ENCODE measurements at regions not wholly inside any gene's neighbourhood (a gene's known extent, or its start where the extent isn't known, plus 50 kb on each side); places are given as distances from the start of the nearest gene placed in this dataset.

DNA sequence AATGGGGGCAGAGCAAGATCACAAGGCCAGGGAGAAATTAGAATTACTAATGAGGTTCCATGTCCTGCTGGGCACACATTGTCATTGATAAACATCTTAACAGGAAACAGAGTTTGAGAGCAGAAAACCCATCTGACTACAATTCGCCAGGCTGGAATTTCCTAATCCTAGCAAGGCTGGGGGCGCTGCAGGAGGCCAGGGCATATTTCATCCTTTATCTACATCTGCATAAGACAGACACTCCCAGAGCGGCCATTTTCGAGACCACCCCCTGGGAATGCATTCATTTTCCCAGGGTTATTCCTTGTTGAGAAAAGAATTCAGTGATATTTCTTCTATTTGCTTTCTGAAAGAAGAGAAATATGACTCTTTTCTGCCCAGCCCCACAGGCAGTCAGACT, 152.7 kb downstream of the SUCLG1 start:
- Histone ChIP-seq H3K4me2 (ENCODE audit: low read length) (no peak overlapping the region), H3K27me3 (ENCODE audit: low read length) (peaks cover 4% of the 10 kb centered on the region; the same call in 1 of the 2 replicates), H3K79me2 (ENCODE audit: low read length) (no peaks in the 10 kb centered on the region), H3K4me3 (ENCODE audit: low read length) (no peak overlapping the region), H3K27ac (ENCODE audit: low read length) (no peak overlapping the region), H3F3A (ENCODE audit: low read length, unreplicated experiment) (no peaks in the 10 kb centered on the region), H3K36me3 (ENCODE audit: low read depth, low read length) (no peaks in the 10 kb centered on the region), H3K9me2 (replicated peaks; ENCODE audit: low read length) (no peaks in the 10 kb centered on the region), H2AFZ (ENCODE audit: low read length) (no peak overlapping the region), H3K9me3 (ENCODE audit: low read length) (0 out of 2 replicates have a peak, but pooled peaks cover 3% of the 10 kb centered on the region), H4K20me1 (ENCODE audit: low read length) (no peaks in the 10 kb centered on the region), H3K9ac (ENCODE audit: low read length) (no peak overlapping the region), H3K4me1 (ENCODE audit: insufficient read depth, low read length) (no peaks in the 10 kb centered on the region)
- no peak for TF ChIP-seq EZH2phosphoT487 (IDR thresholded peaks at IDR 0.05; ENCODE audit: borderline replicate concordance, low read length)
- TF ChIP-seq EZH2 (IDR thresholded peaks at IDR 0.05; ENCODE audit: low read length, unreplicated experiment): no peak
- TF ChIP-seq, protein P1, sequence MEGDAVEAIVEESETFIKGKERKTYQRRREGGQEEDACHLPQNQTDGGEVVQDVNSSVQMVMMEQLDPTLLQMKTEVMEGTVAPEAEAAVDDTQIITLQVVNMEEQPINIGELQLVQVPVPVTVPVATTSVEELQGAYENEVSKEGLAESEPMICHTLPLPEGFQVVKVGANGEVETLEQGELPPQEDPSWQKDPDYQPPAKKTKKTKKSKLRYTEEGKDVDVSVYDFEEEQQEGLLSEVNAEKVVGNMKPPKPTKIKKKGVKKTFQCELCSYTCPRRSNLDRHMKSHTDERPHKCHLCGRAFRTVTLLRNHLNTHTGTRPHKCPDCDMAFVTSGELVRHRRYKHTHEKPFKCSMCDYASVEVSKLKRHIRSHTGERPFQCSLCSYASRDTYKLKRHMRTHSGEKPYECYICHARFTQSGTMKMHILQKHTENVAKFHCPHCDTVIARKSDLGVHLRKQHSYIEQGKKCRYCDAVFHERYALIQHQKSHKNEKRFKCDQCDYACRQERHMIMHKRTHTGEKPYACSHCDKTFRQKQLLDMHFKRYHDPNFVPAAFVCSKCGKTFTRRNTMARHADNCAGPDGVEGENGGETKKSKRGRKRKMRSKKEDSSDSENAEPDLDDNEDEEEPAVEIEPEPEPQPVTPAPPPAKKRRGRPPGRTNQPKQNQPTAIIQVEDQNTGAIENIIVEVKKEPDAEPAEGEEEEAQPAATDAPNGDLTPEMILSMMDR (conservative IDR thresholded peaks at IDR 0.05; ENCODE audit: low read depth, low read length): no peak
- ChIA-PET CTCF (no interaction called here), POLR2A (ENCODE audit: unreplicated experiment) (no interaction called here)
- intact Hi-C loops (cut with micrococcal nuclease): no loop called here
- BruUV-seq (replicated peaks): no TSS peak
- DNase-seq (no peak), ATAC-seq (no peak)

DNA sequence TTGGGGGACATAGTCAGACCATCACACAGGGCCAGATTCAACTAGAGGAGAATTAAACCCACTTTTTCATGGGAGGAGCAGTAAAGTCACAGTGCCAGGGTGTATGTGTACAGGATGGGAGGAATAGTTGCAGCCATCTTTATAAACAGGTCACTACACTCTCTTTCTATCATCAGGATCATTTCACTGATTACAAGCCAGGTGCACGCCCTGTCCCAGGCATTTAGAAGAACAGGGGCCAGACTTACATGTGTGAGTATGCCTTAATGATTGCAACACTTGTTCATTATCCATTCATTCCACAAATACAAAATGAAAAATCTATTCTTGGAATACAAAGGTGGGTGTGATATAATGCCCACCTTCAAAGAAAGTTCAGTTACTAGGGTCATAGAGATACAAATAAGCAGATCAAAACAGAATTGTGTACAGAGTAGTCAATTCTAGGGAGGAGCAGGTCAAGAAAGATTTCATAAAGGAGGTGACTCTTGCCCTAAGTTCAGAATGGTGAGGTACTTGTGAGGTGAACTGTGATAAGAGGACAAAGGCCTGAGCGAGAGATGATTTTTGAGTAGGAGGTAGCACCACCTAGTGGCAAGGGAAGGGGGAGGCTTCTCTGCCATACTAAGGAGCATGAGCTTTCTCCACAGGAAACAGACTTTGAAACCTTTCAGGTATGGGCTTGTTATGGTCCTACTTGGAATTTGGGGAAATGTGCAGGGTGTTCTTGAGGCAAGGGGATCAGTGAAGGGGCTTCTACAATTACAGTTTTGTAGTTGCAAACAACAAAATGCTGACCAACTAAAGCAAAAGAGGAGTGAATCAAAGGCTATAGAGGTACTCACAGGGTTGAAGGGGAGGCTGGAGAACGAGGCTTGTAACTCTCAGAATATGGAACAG, 156.3 kb downstream of the SUCLG1 start:
- Histone ChIP-seq H3K9ac (ENCODE audit: low read length) (no peak overlapping the region), H3K79me2 (ENCODE audit: low read length) (no peaks in the 10 kb centered on the region), H3K4me3 (ENCODE audit: low read length) (no peak overlapping the region), H3K4me1 (ENCODE audit: insufficient read depth, low read length) (peaks cover 2% of the 10 kb centered on the region; the same call in 1 of the 2 replicates), H3K4me2 (ENCODE audit: low read length) (no peak overlapping the region), H4K20me1 (ENCODE audit: low read length) (no peaks in the 10 kb centered on the region), H3K9me3 (ENCODE audit: low read length) (0 out of 2 replicates have a peak, but pooled peaks cover 3% of the 10 kb centered on the region), H3F3A (ENCODE audit: low read length, unreplicated experiment) (no peaks in the 10 kb centered on the region), H2AFZ (ENCODE audit: low read length) (no peak overlapping the region), H3K36me3 (ENCODE audit: low read depth, low read length) (no peaks in the 10 kb centered on the region), H3K27me3 (ENCODE audit: low read length) (peaks cover 21% of the 10 kb centered on the region), H3K9me2 (replicated peaks; ENCODE audit: low read length) (no peaks in the 10 kb centered on the region), H3K27ac (ENCODE audit: low read length) (no peak overlapping the region)
- DNase-seq (peak; percentile 74), ATAC-seq (peak; percentile 82)
- no TSS peak for BruUV-seq (replicated peaks)
- CTCF ChIA-PET: interaction anchor here (0.6 kb wide), 1 partner anchor 280 kb away, joined by 5 read pairs; no protein-coding TSS in a partner anchor
- intact Hi-C loops (cut with micrococcal nuclease): loop anchor here (1.0 kb wide), 1 partner anchor 279 kb away; no protein-coding TSS in a partner anchor
- POLR2A ChIA-PET (ENCODE audit: unreplicated experiment): no interaction called here
- TF ChIP-seq EZH2 (IDR thresholded peaks at IDR 0.05; ENCODE audit: low read length, unreplicated experiment) (no peak), EZH2phosphoT487 (IDR thresholded peaks at IDR 0.05; ENCODE audit: borderline replicate concordance, low read length) (no peak)
- TF ChIP-seq, protein P1 (conservative IDR thresholded peaks at IDR 0.05; ENCODE audit: low read depth, low read length): peak; percentile 88

DNA sequence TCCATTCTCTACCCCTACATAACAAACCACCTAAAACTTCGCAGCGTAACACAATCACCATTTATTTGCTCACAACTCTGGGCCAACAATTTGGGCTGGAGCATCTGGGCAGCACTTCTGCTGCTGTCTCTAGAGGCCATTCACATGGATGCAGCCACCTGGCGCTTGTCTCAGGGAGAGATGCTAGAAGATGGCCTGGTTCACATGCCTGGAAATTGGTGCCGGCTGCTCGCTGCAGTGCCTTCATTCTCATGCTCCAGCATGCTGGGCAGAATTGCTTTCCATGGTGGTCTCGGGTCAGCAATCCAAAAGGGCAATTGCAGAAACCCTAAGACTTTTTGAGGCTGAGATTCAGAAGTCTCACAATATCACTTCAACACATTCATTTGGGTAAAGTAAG, 157.4 kb downstream of the SUCLG1 start:
- ATAC-seq: no peak
- peaks cover 21% of the 10 kb centered on the region for H3K27me3 ChIP-seq (ENCODE audit: low read length)
- no peaks in the 10 kb centered on the region for H3K36me3 ChIP-seq (ENCODE audit: low read depth, low read length)
- no peaks in the 10 kb centered on the region for H3F3A ChIP-seq (ENCODE audit: low read length, unreplicated experiment)
- no peak for DNase-seq
- no peak overlapping the region for H3K4me2 ChIP-seq (ENCODE audit: low read length)
- H3K9me3 ChIP-seq (ENCODE audit: low read length): no peaks in the 10 kb centered on the region
- H3K27ac ChIP-seq (ENCODE audit: low read length): no peak overlapping the region
- H3K79me2 ChIP-seq (ENCODE audit: low read length): no peaks in the 10 kb centered on the region
- ChIA-PET CTCF (no interaction called here), POLR2A (ENCODE audit: unreplicated experiment) (no interaction called here)
- BruUV-seq (replicated peaks): no TSS peak
- H3K9me2 ChIP-seq (replicated peaks; ENCODE audit: low read length): no peaks in the 10 kb centered on the region
- H3K9ac ChIP-seq (ENCODE audit: low read length): no peak overlapping the region
- TF ChIP-seq EZH2 (IDR thresholded peaks at IDR 0.05; ENCODE audit: low read length, unreplicated experiment) (no peak), EZH2phosphoT487 (IDR thresholded peaks at IDR 0.05; ENCODE audit: borderline replicate concordance, low read length) (no peak)
- TF ChIP-seq, protein P1 (conservative IDR thresholded peaks at IDR 0.05; ENCODE audit: low read depth, low read length): no peak
- H4K20me1 ChIP-seq (ENCODE audit: low read length): no peaks in the 10 kb centered on the region
- H3K4me3 ChIP-seq (ENCODE audit: low read length): no peak overlapping the region
- intact Hi-C loops (cut with micrococcal nuclease): no loop called here
- H2AFZ ChIP-seq (ENCODE audit: low read length): no peak overlapping the region
- H3K4me1 ChIP-seq (ENCODE audit: insufficient read depth, low read length): peaks cover 13% of the 10 kb centered on the region
